Neural cell (in vitro differentiated cells): ENCODE measurements at regions not wholly inside any gene's neighbourhood (a gene's known extent, or its start where the extent isn't known, plus 50 kb on each side); places are given as distances from the start of the nearest gene placed in this dataset.

Source experiments
- EP300 ChIP-seq: fragments of 450-650 bp; conservative IDR thresholded peaks from 2 replicates; pipeline ENCODE4 v1.6.1; 2014; ENCODE audit warnings: antibody characterized with exemption, mild to moderate bottlenecking, moderate library complexity; ENCODE audit not compliant: poor library complexity, severe bottlenecking
- EZH2 ChIP-seq: fragments of 200-600, 300-800 bp; shearing (Covaris generic), sonication (generic); IDR thresholded peaks from 2 replicates; pipeline ENCODE4 v1.6.1; 2014; ENCODE audit warnings: antibody characterized with exemption, low read length, borderline replicate concordance, mild to moderate bottlenecking; ENCODE audit not compliant: insufficient read depth, poor library complexity, severe bottlenecking
- MXI1 ChIP-seq: fragments of 450-650 bp; conservative IDR thresholded peaks from 2 replicates; pipeline ENCODE4 v1.6.1; 2014; ENCODE audit warnings: antibody characterized with exemption, mild to moderate bottlenecking; ENCODE audit not compliant: poor library complexity, severe bottlenecking
- POLR2AphosphoS5 ChIP-seq: IDR thresholded peaks from 2 replicates; pipeline ENCODE4 v1.6.1; 2012
- TF ChIP-seq, protein P1 (sequence below): fragments of 450-650 bp; IDR thresholded peaks from 2 replicates; pipeline ENCODE4 v1.5.1; 2014; ENCODE audit warnings: antibody characterized with exemption, mild to moderate bottlenecking, moderate library complexity; ENCODE audit not compliant: poor library complexity, severe bottlenecking
- TF ChIP-seq, protein P2 (sequence below): IDR thresholded peaks from 2 replicates; pipeline ENCODE4 v1.6.1; 2012; ENCODE audit warnings: borderline replicate concordance

DNA sequence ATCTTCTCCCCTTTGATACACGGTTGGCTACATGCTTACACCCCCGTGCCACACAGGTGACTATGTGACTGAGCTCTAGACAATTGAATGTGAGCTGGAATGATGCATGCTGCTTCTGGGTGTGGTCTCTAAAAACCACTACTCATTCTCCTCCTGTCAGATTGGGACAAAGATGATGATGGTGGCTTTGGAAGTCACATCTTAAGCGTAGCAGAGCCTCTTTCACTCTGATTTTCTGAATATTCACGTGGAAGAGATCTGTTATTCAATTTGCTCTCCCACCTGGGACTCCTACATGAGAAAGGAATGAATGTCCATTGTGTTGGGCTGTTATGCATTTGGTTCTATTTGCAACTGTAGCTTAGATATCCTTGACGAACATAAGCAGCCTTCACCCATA, 763.6 kb upstream of the EEF2KMT start:
- TF ChIP-seq EZH2 (no peak), MXI1 (no peak), EP300 (no peak), POLR2AphosphoS5 (no peak)
- TF ChIP-seq, protein P1, sequence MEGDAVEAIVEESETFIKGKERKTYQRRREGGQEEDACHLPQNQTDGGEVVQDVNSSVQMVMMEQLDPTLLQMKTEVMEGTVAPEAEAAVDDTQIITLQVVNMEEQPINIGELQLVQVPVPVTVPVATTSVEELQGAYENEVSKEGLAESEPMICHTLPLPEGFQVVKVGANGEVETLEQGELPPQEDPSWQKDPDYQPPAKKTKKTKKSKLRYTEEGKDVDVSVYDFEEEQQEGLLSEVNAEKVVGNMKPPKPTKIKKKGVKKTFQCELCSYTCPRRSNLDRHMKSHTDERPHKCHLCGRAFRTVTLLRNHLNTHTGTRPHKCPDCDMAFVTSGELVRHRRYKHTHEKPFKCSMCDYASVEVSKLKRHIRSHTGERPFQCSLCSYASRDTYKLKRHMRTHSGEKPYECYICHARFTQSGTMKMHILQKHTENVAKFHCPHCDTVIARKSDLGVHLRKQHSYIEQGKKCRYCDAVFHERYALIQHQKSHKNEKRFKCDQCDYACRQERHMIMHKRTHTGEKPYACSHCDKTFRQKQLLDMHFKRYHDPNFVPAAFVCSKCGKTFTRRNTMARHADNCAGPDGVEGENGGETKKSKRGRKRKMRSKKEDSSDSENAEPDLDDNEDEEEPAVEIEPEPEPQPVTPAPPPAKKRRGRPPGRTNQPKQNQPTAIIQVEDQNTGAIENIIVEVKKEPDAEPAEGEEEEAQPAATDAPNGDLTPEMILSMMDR: no peak
- TF ChIP-seq, protein P2, sequence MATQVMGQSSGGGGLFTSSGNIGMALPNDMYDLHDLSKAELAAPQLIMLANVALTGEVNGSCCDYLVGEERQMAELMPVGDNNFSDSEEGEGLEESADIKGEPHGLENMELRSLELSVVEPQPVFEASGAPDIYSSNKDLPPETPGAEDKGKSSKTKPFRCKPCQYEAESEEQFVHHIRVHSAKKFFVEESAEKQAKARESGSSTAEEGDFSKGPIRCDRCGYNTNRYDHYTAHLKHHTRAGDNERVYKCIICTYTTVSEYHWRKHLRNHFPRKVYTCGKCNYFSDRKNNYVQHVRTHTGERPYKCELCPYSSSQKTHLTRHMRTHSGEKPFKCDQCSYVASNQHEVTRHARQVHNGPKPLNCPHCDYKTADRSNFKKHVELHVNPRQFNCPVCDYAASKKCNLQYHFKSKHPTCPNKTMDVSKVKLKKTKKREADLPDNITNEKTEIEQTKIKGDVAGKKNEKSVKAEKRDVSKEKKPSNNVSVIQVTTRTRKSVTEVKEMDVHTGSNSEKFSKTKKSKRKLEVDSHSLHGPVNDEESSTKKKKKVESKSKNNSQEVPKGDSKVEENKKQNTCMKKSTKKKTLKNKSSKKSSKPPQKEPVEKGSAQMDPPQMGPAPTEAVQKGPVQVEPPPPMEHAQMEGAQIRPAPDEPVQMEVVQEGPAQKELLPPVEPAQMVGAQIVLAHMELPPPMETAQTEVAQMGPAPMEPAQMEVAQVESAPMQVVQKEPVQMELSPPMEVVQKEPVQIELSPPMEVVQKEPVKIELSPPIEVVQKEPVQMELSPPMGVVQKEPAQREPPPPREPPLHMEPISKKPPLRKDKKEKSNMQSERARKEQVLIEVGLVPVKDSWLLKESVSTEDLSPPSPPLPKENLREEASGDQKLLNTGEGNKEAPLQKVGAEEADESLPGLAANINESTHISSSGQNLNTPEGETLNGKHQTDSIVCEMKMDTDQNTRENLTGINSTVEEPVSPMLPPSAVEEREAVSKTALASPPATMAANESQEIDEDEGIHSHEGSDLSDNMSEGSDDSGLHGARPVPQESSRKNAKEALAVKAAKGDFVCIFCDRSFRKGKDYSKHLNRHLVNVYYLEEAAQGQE: no peak
